ENCODE measurements at regions not wholly inside any gene's neighbourhood (a gene's known extent, or its start where the extent isn't known, plus 50 kb on each side); places are given as distances from the start of the nearest gene placed in this dataset.

DNA sequence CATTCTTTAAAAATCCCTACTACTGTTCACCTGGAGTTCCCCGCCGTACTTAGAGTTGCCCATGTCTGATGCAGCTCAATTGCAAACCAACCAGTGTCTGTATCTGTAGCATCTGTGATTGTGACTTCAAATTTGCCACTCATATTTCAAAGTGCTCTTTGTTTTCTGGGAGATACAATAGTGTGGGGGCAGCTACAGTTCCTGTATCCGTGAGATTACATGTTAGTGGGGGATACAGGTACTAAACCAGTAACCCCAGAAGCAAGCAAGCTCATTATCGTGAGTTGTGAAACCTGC is 140.9 kb downstream of the ANKRD60 start:
- no peak for DNase-seq

DNA sequence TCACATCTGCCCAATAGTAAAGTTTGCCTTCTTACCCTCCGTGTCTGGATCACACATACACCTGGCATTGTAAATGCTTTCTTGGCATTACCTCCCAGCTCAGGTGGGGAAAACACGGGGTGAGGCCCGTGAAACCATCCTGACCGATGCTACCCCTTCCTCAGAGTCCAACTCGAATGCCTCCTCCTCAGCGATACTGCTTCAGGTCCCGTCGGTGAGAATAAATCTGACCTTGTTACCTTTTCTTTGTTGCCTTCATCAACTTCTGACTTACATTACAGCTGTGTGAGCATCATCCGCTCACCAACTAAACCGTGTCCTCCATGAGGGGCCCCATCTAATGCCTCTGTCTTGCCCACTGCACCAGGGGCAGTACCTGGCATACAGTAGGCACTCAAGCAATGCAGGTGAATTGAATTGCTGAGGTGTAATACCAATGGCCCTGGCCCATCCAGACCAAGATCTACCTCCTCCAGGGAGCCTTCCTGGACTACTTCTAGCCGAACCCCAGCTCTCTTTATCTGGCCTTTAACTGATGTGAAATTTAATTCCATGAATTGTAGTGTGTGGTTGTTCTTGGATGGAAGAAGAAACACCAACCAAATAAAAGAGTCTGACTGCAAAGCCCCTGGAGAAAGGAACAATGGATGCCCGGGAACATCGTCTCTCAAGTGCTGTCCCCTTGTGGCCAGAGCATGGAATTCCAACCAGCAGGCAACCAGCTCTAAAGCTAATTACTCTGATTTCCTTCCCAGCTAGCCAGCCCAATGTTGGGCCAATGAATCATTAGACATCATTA is 141.5 kb downstream of the ANKRD60 start:
- DNase-seq = peak; percentile 8

DNA sequence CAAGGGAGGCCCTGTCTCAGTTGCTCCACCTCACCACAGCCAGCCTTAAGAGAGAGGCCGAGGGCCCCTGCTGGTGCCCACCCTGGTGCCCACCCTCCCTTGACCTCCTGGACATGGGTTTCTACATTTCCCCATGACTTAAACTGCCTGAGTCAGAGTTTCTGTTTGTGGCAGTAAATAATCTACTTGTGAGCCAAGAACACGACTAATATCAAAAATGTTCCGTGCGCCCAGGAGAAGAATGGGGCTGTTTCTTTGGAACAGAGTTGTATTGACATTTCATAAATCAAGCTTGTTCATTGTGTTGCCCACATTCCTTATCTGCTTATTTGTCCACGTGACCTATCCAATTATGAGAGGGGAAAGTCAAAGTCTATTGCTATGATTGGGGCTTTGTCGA is 143.5 kb downstream of the ANKRD60 start:
- DNase-seq = no peak

DNA sequence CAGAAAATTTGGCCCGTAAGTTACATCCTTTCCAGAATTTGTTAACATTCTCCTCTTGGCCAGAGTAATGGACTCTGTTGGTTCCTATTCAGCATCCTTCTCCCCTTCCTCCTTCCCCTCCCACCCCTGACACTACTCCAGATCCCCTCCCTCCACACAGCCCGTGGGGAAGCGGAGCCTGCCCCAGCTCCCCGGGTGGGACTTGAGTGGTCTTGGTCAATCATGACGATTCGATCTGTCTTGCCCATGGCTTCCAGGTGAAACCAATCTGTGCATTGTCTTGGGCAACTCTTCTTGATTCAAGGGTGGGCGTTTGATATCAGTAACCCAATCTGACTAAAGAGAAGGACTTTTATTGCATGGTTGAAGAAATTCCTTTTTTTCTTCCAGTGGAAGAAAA is 143.9 kb downstream of the ANKRD60 start:
- no peak for DNase-seq

- no peak for DNase-seq
Observed at GRCh38 chr20:58081846-58082245, 146.6 kb downstream of the ANKRD60 start.

DNA sequence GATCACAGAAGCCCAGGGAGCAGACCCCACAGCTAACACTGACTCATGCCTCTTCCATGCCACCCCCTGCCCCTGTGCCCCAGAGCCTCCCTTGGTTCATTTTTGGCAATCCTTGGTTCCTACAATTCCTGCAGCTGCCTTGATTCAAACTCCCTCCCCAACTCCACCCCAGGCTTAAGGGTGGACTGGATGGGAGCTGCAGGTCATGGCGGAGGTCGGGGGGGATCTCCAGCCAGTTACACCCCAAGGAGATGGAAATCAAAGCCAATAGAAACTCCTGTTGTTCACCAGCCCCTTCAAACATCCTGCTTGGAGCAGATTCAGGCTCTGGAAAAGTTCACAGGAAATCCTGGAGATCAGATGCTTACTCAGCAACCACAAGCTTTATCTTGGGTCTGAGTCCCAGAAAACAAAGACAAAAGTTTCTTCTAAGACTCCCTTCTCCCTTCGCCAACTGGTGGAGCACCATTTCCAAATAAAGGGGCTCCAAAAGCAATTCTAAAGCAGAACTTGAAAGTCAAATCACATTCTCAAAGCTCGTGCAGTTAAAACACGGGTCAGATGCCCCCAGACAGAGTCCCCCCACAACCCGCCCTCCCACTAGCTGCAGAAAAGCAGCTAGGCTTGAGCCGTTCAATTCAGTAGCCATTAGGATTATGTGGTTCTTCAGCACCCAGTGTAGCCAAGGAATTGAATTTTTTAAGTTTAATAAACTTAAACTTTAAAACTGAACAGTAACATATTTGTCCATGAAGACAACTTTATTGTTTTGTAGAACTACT is 149.5 kb downstream of the ANKRD60 start:
- no peak for DNase-seq

GRCh38 chr20:58077282-58077681 is 151.2 kb downstream of the ANKRD60 start:
- DNase-seq = no peak

GRCh38 chr20:58076405-58076804 is 152.0 kb downstream of the ANKRD60 start:
- no peak for DNase-seq

DNA sequence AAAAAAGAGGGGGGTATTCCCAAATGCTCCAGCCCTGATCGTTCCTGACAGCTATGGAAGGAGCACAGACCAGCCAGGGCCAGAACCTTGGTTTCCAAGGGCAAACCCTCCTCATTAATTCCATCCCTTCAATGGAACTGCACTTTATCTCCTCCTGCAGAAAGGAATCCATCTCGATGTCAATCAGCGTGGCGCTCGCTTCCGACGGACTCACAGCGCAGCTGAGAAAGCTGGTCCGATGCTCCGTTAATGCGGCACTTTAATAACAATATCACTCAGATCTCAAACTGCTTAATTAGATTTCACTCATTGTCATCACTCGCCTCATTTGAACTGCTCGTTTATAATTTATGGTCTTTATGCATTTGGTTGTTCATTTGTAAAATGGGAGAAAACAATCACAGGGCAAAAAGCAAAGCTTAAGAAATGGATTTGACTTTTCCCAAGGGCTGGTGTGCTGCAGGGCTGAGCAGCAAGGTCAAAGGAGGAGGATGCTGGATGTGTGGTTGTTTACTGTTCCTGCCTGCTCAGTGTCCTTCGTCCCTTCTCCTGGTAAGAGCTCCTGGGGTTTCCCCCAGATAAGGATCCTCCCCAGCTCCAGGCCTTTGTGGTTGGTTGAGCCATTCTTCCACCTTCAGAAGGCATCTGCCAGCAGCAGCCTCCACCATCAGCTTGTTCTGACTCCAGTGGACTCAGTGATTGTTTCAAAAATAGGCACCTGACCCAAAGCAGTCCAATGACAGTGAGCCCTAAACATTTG is 152.7 kb downstream of the ANKRD60 start:
- DNase-seq = no peak

DNA sequence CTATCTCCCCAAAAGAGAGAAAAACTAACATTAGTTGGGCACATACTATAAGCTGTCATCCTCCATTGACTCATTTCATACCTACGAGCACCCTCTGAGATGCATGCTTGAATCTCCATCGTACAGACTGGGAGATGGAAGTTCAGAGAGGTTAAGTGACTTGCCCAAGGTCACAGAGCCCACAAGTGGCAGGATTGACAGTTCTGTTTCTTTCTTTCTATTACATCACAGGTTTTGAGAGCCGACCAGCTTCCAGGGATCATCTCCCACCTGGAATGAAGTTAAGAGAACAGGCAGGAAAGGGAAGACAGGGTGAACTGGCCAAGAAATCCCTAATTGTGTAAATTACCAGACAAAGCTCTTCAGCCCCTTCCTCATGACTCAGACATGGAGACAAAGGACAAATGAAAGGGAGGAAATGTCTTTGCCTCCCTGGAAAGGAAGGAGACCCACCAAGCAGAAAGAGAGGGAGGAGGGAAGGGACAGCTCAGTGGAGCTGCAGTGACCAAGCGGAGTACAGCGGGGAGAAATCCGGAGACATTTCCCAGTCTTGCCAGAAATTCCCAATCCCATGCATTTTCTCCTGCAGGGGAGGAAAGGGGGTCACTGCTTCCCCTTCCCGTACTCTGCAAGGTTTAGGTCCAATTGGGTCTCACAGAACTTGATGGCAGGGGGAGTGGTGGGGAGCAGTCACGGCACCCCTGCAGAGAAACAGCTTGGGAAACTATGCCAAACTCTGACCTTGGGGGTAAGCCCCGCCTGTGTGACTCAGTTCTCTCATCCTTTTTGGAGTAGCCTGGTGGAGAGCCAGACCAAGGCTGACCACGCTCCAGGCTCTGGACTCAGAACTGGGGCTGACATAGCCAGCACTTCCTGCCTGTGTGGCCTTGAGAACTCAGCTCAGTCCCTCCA is 154.3 kb downstream of the ANKRD60 start:
- DNase-seq = no peak

DNA sequence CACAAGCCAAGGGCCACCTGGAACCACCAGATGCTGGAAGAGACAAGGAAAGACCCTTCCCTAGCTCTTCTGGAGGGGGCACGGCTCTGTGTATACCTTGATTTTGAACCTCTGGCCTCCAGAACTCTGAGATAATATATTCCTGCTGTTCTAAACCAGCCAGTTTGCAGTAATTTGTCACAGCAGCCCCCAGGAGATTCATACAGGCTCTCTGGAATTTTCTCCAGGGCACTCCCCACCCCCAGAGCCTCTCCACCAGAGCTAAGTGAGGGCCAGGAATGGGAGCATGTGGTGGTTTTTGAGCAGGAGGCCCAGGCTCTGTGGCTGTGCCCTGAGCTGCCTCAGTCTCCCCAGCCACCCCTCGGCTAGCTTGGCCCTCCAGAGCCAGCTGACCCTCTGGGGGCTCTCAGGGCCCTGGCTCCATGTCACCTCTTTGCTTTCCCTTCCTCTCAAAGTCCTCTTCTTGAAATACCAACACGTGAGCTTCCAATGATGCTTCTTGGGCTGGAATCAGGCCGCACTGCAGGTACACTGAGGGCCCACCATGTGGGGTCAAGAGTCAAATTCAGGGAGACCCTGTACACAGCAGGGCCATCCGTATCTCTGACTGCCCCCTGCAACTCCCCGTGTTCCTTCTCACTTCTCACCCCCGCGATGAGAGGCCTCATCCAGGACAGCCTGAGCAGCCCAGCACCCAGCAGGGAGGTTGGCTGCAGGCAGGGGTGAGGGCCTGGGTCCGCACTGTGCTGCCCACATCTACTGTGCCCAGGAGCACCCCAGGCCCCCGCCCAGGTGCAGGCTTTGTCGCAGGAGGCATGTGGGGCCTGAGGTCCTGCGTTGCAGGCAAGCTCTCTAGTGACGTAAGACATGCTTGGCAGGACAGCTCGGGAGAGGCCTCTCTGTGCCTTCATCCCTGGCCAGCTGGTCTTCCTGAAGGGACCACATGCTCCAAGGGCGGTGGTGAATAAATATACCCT is 155.5 kb downstream of the ANKRD60 start:
- no peak for DNase-seq

- no peak for DNase-seq
Observed at GRCh38 chr20:58071991-58072390, 156.5 kb downstream of the ANKRD60 start.

DNA sequence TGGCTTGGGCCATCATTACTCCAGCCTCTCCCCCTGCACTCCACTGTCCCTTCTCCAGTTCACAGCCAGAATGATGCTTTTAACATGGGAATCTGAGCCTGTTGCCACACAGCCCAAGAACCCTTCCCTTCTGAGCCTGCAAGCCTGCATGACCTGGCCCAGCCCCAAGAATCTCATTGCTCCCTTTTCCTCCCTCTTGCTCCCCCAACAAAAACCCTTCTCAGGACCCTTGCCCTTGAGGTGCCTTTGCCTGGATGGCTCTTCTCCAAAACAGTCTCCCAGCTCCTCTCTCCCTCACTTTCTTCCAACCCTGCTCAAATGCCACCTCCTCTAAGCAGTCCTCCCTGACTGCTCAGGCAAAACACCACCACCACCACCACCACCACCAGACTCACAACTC is 157.2 kb downstream of the ANKRD60 start:
- no peak for DNase-seq

- no peak for DNase-seq
Observed at GRCh38 chr20:58070664-58071196, 157.7 kb downstream of the ANKRD60 start.

DNA sequence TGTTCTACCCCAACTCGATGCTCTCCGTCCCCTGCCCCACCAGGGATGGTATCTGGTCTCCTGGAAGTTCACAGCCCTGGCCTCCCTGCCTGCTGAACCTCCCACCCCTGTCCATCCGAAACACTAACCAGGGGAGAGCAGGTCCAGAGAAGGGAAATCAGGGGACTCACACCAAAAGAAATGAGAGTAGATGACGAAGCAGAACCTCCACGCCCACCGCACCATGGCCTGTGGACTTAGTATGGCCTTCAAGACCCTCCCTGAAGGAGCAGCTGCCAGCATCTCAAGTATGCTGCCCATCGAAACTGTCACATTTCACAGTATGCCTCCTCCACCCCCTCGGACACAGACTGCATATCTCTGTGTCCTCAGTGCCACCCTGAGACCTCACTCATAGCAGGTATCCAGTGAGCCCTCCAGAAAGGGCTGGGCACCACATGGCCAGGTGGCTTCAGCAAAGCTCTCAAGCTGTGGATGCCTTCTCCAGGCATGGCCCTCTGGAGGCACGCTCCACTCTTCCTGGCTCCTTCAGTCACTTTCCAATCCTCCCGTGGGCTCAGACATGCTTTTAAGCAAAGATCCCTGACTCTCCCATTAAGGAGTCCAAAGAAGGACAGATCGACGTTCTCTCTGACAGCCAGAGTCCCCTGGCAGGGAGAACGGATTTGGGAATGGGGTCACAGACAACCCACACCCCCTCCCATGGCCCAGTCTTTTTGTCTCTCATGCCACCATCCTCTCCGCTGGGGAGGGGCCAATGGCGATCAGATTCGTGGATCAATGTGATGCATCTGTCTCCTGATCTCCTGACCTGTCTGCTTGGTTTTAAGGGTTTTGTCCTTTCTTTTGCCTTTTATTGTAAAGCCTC is 158.4 kb downstream of the ANKRD60 start:
- no peak for DNase-seq

- DNase-seq = no peak
Observed at GRCh38 chr20:58069207-58069606, 159.2 kb downstream of the ANKRD60 start.

GRCh38 chr20:58065508-58066361 is 162.7 kb downstream of the ANKRD60 start:
- DNase-seq = no peak

- no peak for DNase-seq
Observed at GRCh38 chr20:58064411-58065010, 163.9 kb downstream of the ANKRD60 start.

DNA sequence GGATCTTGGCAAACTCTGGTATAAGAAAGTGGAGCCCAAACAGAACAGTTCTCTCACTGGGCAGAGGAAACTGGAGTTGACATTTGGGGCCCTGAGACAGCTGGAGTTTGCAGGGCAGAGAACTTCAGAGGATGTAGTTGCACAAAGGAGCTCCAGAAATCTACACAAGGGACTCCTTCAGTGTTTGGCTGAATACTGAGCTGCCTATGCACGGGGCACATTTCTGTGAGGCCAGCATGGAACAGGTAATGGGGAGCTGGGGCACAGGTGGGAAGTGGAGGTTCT is 169.3 kb downstream of the ANKRD60 start:
- DNase-seq = no peak
